ENCODE measurements at regions not wholly inside any gene's neighbourhood (a gene's known extent, or its start where the extent isn't known, plus 50 kb on each side); places are given as distances from the start of the nearest gene placed in this dataset.
"Not testable (repeated sequence)": the region's sequence is repeated elsewhere in the genome, so short reads cannot be mapped to it uniquely, and the experiment has no call there.

DNA sequence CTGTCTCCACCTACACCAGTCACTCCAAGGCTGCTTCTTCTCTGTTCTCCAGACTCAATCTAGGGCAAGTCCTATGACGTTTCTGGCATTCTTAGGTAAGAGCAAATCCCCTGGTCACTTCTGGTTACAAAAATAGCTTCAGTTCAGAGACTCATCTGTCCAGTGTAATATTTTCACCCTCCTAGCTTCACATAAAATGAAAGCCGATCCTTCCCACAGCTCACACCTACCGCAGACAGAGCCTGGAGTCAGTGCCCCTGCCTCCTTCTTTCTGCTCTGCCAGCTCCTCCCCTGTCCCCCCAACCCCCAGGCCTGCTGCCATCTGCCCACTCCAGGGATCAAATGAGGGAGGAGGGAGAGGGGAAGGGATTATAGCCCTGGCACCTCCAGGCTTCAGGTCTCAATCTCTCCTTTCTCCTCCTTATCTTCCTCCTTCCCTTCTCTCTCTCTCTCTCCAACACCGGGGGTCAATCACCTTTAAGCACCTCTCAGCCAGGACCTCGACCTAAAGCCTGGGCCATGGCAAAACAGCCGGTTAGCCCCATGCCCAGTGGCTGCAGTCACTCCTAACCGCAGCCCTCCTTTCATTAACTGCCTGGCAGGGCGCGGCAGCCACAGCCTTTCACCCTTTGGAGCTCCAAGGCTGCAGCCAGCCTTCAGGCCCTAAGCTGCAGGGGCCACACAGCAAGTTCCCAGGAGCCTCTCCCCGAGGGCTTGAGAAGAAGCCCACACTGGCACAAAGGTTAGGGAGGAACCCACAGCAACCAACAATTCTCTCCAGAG, 292.6 kb upstream of the MGMT start:
- DNase-seq = peak; percentile 33

DNA sequence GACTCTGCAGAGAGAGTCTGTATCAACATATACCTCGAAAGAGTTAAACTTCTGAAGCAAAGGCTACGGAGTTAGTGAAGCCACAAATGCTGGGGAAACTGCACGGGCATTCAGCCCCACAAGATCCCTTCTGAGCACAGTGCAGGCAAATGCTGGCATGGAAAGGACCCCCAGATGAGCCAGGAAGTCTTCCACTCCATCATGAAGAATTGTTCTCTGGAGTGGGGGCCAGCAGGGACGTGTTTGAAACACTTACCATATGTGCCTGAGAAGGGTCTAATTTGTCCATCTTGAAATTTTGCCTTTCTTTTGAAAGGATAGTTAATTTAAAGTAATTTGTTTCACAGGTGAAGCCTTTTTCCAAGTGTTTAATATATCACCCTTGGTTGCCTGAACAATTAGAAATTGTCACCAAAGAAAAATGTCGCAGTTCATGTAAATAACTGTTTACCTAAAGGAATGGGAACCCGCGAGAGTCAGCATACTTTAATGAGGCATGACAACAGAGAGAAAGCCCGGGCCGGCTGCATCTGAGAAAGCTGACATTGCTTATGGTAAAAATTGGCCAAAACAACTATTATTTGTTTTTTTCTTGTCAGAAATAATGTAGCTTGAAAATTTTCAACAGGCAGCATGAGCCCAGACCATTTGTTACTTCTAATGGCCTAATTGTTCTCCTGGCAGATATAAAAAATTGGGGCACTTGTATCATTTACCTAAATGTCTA, 287.6 kb upstream of the MGMT start:
- DNase-seq = no peak

- DNase-seq = peak; percentile 65
Measured at GRCh38 chr10:129179972-129180678, 286.9 kb upstream of the MGMT start.

DNA sequence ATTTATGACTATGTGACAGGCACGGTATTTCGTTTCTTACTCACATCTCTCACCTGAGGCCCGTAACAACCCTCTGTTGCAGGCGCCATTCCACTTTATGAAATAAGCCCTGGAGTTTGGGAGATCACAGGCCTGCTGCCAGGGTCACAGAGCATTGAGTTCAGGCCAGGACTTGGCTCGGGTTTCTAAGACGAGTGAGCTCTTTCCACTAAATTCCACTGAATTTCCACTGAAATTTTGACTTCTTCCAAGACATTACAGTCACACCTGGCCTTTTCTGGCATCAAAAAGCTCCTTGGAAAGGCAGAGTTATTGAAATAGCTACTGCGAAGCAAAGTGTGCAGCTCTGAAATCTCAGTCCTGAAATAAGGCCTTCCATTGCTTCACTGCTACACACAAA, 282.8 kb upstream of the MGMT start:
- peak; percentile 73 for DNase-seq

GRCh38 chr10:129187331-129187730, 279.7 kb upstream of the MGMT start:
- peak; percentile 61 for DNase-seq

DNA sequence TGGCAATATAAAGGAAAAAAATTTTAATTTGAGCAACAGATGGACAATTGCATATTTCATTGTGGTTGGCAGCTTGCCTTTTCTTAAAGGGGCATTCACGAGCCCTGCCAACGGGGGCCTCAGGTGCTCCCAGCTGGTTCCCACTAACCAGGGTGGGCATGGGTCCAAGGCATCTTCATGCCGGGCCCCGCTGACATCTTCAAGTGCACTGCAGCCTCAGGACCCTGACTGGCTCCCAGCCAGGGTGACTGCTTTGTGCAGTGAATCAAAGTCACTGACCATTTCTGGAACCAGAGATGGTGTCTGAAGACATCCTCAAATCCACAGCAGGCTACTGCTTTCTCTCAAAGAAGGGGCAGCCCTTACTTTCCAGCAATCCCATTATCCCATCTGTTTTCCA, 275.2 kb upstream of the MGMT start:
- peak; percentile 79 for DNase-seq

- peak; percentile 87 for DNase-seq
Measured at GRCh38 chr10:129192344-129193128, 274.5 kb upstream of the MGMT start.

- DNase-seq = no peak
Measured at GRCh38 chr10:129193148-129193547, 273.9 kb upstream of the MGMT start.

DNA sequence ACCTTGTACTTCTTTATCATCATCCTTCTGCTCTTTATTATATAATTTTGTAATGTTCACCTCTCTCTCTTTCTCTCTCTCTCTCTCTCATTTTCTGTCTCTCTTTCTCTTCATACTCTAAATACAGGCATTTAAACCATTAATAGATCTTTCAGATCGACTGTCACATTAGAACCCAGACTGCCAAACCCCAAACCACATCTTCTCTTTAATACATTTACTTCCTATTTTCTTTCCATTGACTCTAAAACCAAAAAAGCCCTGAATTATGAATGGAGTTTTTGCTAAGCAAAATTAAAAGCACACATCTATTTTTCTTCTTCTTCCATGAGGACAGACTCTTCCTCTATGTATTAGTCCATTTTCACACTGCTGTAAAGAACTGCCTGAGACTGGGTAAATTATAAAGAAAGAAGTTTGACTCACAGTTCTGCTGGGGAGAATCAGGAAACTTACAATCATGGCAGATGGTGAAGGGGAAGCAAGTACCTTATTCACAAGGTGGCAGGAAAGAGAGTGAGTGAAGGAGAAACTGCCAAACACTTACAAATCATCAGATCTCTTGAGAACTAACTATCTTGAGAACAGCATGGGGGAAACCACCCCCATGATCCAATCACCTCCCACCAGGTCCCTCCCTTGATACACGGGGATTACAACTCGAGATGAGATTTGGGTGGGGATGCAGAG, 272.7 kb upstream of the MGMT start:
- DNase-seq = no peak

GRCh38 chr10:129199826-129200225, 267.2 kb upstream of the MGMT start:
- DNase-seq = no peak

- no peak for DNase-seq
Measured at GRCh38 chr10:129203819-129204218, 263.2 kb upstream of the MGMT start.

DNA sequence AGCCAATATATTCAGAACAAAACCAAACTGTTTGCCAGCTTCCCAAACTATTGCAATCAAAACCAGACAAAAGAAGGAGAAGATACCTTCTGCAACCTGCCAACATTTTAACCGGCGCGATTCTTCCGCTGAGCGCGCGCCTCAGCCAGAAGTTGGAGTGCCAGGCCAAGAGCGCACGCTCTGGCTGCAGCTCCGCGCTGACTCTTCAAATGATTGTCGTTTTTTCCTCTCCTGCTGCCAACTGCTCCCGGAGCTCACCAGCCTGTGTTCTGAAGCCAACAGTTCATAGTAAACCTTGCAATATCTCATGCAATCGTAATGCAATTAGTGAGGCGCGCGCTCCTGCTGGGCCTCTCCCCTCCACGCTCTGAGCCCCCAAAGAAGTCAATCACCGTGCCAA, 259.7 kb upstream of the MGMT start:
- DNase-seq = peak; percentile 78

- DNase-seq = no peak
Measured at GRCh38 chr10:129210876-129211275, 256.2 kb upstream of the MGMT start.

GRCh38 chr10:129213256-129213655, 253.8 kb upstream of the MGMT start:
- DNase-seq = no peak

GRCh38 chr10:129213996-129214395, 253.0 kb upstream of the MGMT start:
- not testable (repeated sequence) for DNase-seq

GRCh38 chr10:129219364-129219763, 247.7 kb upstream of the MGMT start:
- DNase-seq = no peak

DNA sequence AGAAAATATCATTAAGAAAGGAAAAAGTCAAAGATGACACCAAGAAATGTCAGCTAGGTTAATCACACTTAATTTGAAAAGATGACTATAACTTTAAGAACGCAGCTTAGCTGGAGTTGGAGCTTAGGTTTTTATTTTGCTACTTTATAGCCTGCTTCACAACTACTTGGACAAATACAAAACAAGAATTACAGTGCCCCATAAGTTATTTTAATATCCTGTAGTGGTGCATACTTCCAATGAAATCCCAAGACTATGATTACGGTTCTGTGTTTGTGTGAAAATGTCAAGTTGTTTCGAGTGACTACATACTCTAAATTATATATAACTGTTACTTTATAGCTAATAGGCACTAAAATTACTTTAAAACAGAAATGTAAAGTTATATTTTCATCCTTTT, 244.6 kb upstream of the MGMT start:
- DNase-seq = no peak

- DNase-seq = no peak
Measured at GRCh38 chr10:129223363-129223762, 243.7 kb upstream of the MGMT start.

DNA sequence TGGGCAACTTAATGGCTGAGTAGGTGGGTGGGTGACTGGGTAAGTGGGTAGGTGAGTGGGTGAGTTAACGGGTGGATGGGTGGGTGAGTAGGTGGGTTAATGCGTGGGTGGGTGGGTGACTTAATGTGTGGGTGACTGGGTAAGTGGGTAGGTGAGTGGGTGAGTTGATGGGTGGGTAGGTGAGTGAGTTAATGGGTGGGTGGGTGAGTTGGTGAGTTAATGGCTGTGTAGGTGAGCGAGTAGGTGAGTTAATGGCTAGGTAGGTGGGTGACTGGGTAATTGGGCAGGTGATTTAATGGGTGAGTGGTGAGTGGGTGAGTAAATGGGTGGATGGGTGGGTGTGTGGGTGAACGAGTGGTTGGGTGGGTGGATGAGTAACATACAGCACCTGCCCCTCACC, 243.0 kb upstream of the MGMT start:
- DNase-seq = no peak

DNA sequence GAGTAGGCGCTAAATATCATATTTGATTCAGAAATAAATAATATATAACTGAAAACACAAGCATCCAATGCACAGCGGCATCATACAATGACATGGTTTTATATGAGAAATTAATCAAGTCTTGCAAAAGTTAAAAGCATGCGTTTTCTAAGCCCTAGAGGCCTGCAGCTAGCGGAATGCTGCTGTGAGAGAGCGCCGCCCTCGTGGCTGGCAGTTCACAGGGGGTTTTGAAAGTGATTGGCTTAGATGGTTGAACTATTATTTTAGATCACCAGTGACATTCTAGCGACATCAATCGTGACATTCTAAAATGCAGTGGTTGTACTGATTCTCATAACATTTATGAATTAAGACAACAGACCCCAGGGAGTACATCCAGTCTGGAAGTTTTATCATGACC, 235.2 kb upstream of the MGMT start:
- no peak for DNase-seq

GRCh38 chr10:129233351-129234148, 233.5 kb upstream of the MGMT start:
- peak; percentile 25 for DNase-seq
